GM12892 (cell line): ENCODE measurements at regions not wholly inside any gene's neighbourhood (a gene's known extent, or its start where the extent isn't known, plus 50 kb on each side); places are given as distances from the start of the nearest gene placed in this dataset.

Experiments used
- POLR2A ChIP-seq: IDR thresholded peaks from 2 replicates; pipeline ENCODE4 v1.6.1; 2011; ENCODE audit warnings: low read depth, low read length, control low read depth
- POLR2AphosphoS5 ChIP-seq: IDR thresholded peaks from 2 replicates; pipeline ENCODE4 v1.6.1; 2011; ENCODE audit warnings: low read depth, low read length, control low read depth
- TAF1 ChIP-seq: IDR thresholded peaks from 2 replicates; pipeline ENCODE4 v1.6.1; 2011; ENCODE audit warnings: low read depth, mild to moderate bottlenecking, control low read depth, low read length, borderline replicate concordance

DNA sequence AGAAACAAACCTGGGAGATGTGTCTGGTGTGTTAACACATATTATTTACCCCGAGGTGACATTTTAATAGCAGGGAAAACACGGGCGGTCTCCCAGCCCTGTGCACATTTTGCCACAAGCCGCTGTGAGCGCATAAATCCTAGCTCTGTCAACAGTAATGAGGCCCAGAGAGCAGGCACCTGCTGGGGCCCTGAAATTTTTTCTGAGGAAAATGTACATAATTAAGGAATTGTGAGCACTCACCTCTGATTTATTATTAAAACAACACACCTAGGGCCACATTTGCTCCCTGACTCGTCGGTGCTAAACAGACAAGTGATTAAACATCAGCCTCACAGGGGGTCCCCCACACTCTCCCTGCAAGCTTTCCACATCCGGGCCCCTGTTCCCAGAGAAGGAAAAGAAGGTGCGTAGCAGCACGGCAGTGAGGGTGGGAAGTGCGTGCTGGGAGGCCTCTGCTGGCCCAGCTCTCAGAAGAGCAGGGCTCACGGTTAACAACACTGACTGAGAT, 616.3 kb downstream of the UQCRFS1 start:
- no peak for TF ChIP-seq TAF1
- no peak for TF ChIP-seq POLR2AphosphoS5
- TF ChIP-seq POLR2A: no peak
